PC-3 (cell line): ENCODE measurements at regions not wholly inside any gene's neighbourhood (a gene's known extent, or its start where the extent isn't known, plus 50 kb on each side); places are given as distances from the start of the nearest gene placed in this dataset.

ENCODE experiments used
- ATAC-seq: fragments of 200-7000 bp; cut with Tn5 transposase; 2 replicates; pipeline ENCODE4 v1.9.1; 2020; ENCODE audit warnings: mild to moderate bottlenecking, moderate library complexity
- BruUV-seq: library from RNA; stranded (reverse); fragments of 400-500 nt; replicated peaks from 2 replicates; lab custom pipeline; 2021; lab: Mats Ljungman, UMichigan
- CTCF ChIA-PET: fragments of 300-600 bp; sonication (Branson Sonifier 250); formaldehyde crosslinking; loops from one replicate; lab custom pipeline; 2022; ENCODE audit warnings: antibody characterized with exemption; lab: Charles Lee
- POLR2A ChIA-PET: fragments of 300-600 bp; sonication (Branson Sonifier 250); formaldehyde crosslinking; loops from one replicate; lab custom pipeline; 2022; ENCODE audit warnings: antibody characterized with exemption; ENCODE audit not compliant: unreplicated experiment; lab: Charles Lee
- DNase-seq: peaks from one replicate; pipeline ENCODE4 v3.0.0-alpha.2; 2015
- H2AFZ ChIP-seq: fragments of 300-600 bp; sonication (generic); 2 replicates; pipeline ENCODE4 v1.6.0; 2016; ENCODE audit warnings: antibody characterized with exemption, low read length
- H3F3A ChIP-seq: fragments of 300-600 bp; sonication (generic); one replicate; pipeline ENCODE4 v1.6.0; 2017; ENCODE audit warnings: antibody characterized with exemption, low read length, control low read depth, mild to moderate bottlenecking; ENCODE audit not compliant: unreplicated experiment
- H3K27ac ChIP-seq: fragments of 300-600 bp; sonication (generic); 2 replicates; pipeline ENCODE4 v1.5.1; 2016; ENCODE audit warnings: mild to moderate bottlenecking, low read length
- H3K27me3 ChIP-seq: fragments of 300-600 bp; sonication (generic); 2 replicates; pipeline ENCODE4 v1.6.1; 2016; ENCODE audit warnings: low read length, mixed read lengths
- H3K36me3 ChIP-seq: fragments of 300-600 bp; sonication (generic); 2 replicates; pipeline ENCODE4 v1.6.1; 2016; ENCODE audit warnings: low read depth, mixed run types, low read length, mixed read lengths
- H3K4me1 ChIP-seq: fragments of 300-600 bp; sonication (generic); 2 replicates; pipeline ENCODE4 v1.5.1; 2016; ENCODE audit warnings: low read length; ENCODE audit not compliant: insufficient read depth
- H3K4me2 ChIP-seq: fragments of 300-600 bp; sonication (generic); 2 replicates; pipeline ENCODE4 v1.6.0; 2016; ENCODE audit warnings: low read length
- H3K4me3 ChIP-seq: fragments of 300-600 bp; sonication (generic); 2 replicates; pipeline ENCODE4 v1.5.1; 2016; ENCODE audit warnings: mild to moderate bottlenecking, low read length, mixed read lengths
- H3K79me2 ChIP-seq: fragments of 300-600 bp; sonication (generic); 2 replicates; pipeline ENCODE4 v1.6.1; 2017; ENCODE audit warnings: low read length, mixed read lengths
- H3K9ac ChIP-seq: fragments of 300-600 bp; sonication (generic); 2 replicates; pipeline ENCODE4 v1.6.0; 2016; ENCODE audit warnings: mild to moderate bottlenecking, low read length
- H3K9me2 ChIP-seq: fragments of 300-600 bp; sonication (generic); replicated peaks from 2 replicates; pipeline ENCODE4 v1.6.1; 2016; ENCODE audit warnings: mixed run types, low read length, mixed read lengths
- H3K9me3 ChIP-seq: fragments of 300-600 bp; sonication (generic); 2 replicates; pipeline ENCODE4 v1.6.1; 2016; ENCODE audit warnings: low read length, mixed read lengths
- H4K20me1 ChIP-seq: fragments of 300-600 bp; sonication (generic); 2 replicates; pipeline ENCODE4 v1.6.1; 2016; ENCODE audit warnings: low read length, mixed read lengths
- EZH2 ChIP-seq: fragments of 300-600 bp; sonication (generic); IDR thresholded peaks from one replicate; pipeline ENCODE4 v1.6.1; 2017; ENCODE audit warnings: antibody characterized with exemption, mild to moderate bottlenecking, low read length; ENCODE audit not compliant: unreplicated experiment
- EZH2phosphoT487 ChIP-seq: fragments of 300-600 bp; sonication (generic); IDR thresholded peaks from 2 replicates; pipeline ENCODE4 v1.6.1; 2018; ENCODE audit warnings: mild to moderate bottlenecking, antibody characterized with exemption, low read length, borderline replicate concordance
- intact Hi-C: fragments of 100-400 bp; cut with micrococcal nuclease; formaldehyde crosslinking; loops from 2 replicates; pipeline ENCODE4 v1.9.0; 2023
- TF ChIP-seq, protein P1 (sequence below): fragments of 300-600 bp; sonication (generic); conservative IDR thresholded peaks from 2 replicates; pipeline ENCODE4 v1.5.1; 2017; ENCODE audit warnings: antibody characterized with exemption, low read depth, mild to moderate bottlenecking, low read length

DNA sequence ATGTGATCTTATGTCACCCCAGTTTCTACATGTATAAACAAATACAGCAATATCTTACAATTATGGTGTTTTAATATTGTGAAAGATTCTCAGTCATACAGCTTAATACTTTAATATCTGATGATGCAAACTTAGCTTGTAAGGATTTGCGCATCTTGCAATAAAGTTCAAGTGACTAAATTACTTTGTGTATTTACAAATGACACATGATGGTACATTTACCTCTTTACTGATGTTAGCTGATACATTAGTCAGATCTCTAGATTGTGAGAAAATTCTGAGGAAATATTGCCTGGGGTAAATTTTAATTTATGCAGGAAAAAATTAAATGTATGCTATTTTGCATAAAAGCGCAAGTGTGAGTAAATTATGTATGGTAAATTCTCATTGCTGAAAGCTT is 418.8 kb upstream of the MMS22L start:
- Histone ChIP-seq H3K27ac (no peak overlapping the region), H3K4me1 (no peaks in the 10 kb centered on the region), H3K36me3 (no peaks in the 10 kb centered on the region), H3F3A (no peaks in the 10 kb centered on the region), H3K4me2 (no peak overlapping the region), H3K9me2 (no peaks in the 10 kb centered on the region), H3K27me3 (no peaks in the 10 kb centered on the region), H3K9me3 (no peaks in the 10 kb centered on the region), H3K9ac (no peak overlapping the region), H4K20me1 (no peaks in the 10 kb centered on the region), H3K4me3 (no peak overlapping the region), H3K79me2 (no peaks in the 10 kb centered on the region), H2AFZ (no peak overlapping the region)
- intact Hi-C loops, result loop anchor here (10.0 kb wide), 1 partner anchor 223 kb away; no protein-coding TSS in a partner anchor
- DNase-seq (no peak), ATAC-seq (no peak)
- CTCF ChIA-PET, result no interaction called here
- no TSS peak for BruUV-seq
- no peak for TF ChIP-seq EZH2
- TF ChIP-seq, protein P1, sequence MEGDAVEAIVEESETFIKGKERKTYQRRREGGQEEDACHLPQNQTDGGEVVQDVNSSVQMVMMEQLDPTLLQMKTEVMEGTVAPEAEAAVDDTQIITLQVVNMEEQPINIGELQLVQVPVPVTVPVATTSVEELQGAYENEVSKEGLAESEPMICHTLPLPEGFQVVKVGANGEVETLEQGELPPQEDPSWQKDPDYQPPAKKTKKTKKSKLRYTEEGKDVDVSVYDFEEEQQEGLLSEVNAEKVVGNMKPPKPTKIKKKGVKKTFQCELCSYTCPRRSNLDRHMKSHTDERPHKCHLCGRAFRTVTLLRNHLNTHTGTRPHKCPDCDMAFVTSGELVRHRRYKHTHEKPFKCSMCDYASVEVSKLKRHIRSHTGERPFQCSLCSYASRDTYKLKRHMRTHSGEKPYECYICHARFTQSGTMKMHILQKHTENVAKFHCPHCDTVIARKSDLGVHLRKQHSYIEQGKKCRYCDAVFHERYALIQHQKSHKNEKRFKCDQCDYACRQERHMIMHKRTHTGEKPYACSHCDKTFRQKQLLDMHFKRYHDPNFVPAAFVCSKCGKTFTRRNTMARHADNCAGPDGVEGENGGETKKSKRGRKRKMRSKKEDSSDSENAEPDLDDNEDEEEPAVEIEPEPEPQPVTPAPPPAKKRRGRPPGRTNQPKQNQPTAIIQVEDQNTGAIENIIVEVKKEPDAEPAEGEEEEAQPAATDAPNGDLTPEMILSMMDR, result no peak
- TF ChIP-seq EZH2phosphoT487, result no peak
- POLR2A ChIA-PET, result no interaction called here

DNA sequence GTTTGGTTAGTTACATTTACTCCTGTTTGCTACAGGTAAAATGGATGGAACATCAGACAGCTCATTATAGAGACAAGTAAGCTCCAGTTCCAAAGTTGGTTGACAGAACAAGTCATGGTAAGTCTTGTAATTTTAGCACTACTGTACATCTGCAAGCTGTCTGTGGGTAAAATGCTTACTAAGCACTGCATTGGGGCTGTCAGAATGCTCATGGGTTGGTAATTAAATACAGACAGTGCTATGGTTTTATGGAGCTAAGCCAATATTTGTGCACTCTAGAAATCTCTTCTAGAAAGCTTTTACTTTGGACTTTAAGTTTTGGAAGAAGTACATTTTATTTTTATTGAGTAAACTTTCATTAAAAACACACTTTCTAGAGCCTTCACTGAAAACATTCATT is 419.2 kb upstream of the MMS22L start:
- ATAC-seq, result no peak
- DNase-seq, result no peak
- Histone ChIP-seq H3K9me2 (no peaks in the 10 kb centered on the region), H4K20me1 (no peaks in the 10 kb centered on the region), H3K4me1 (no peaks in the 10 kb centered on the region), H3K27ac (no peak overlapping the region), H3F3A (no peaks in the 10 kb centered on the region), H3K36me3 (no peaks in the 10 kb centered on the region), H3K4me2 (no peak overlapping the region), H3K4me3 (no peak overlapping the region), H3K27me3 (no peaks in the 10 kb centered on the region), H3K79me2 (no peaks in the 10 kb centered on the region), H3K9me3 (no peaks in the 10 kb centered on the region), H3K9ac (no peak overlapping the region), H2AFZ (no peak overlapping the region)
- ChIA-PET CTCF (no interaction called here), POLR2A (no interaction called here)
- BruUV-seq, result no TSS peak
- intact Hi-C loops, result loop anchor here (10.0 kb wide), 1 partner anchor 223 kb away; no protein-coding TSS in a partner anchor
- TF ChIP-seq EZH2 (no peak), EZH2phosphoT487 (no peak)
- TF ChIP-seq, protein P1, result no peak

DNA sequence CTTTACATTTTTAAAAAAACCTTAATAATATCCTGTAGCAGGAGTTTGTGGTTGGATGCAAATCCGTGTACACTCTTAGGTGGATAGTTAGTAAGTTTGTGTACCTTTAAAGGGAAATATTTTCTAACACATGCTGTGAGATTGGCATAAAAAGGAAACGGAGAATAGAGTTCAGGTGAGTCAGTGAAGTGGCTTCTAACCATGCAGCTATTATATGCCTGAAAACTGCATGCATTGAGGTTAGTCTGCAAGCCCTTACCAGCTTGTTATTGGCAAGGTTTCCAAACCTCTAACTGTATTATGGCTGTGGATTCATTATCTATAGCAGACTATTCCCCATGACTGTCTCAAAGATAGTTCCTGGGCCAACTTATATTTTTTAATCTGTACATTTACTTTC is 420.6 kb upstream of the MMS22L start:
- CTCF ChIA-PET, result no interaction called here
- Histone ChIP-seq H3K27me3 (no peaks in the 10 kb centered on the region), H3K9me2 (no peaks in the 10 kb centered on the region), H3K4me1 (no peaks in the 10 kb centered on the region), H3K4me3 (no peak overlapping the region), H4K20me1 (no peaks in the 10 kb centered on the region), H3K27ac (no peak overlapping the region), H3K36me3 (no peaks in the 10 kb centered on the region), H3K79me2 (no peaks in the 10 kb centered on the region), H2AFZ (no peak overlapping the region), H3K4me2 (no peak overlapping the region), H3K9ac (no peak overlapping the region), H3K9me3 (no peaks in the 10 kb centered on the region), H3F3A (no peaks in the 10 kb centered on the region)
- intact Hi-C loops, result loop anchor here (10.0 kb wide), 1 partner anchor 221 kb away; no protein-coding TSS in a partner anchor
- no peak for DNase-seq
- no peak for TF ChIP-seq EZH2phosphoT487
- no peak for TF ChIP-seq EZH2
- TF ChIP-seq, protein P1, result no peak
- no peak for ATAC-seq
- POLR2A ChIA-PET, result no interaction called here
- no TSS peak for BruUV-seq
